ENCODE measurements at regions not wholly inside any gene's neighbourhood (a gene's known extent, or its start where the extent isn't known, plus 50 kb on each side); places are given as distances from the start of the nearest gene placed in this dataset.
A peak's percentile ranks its signal among the peaks of the same experiment; 100 is the strongest.

DNA sequence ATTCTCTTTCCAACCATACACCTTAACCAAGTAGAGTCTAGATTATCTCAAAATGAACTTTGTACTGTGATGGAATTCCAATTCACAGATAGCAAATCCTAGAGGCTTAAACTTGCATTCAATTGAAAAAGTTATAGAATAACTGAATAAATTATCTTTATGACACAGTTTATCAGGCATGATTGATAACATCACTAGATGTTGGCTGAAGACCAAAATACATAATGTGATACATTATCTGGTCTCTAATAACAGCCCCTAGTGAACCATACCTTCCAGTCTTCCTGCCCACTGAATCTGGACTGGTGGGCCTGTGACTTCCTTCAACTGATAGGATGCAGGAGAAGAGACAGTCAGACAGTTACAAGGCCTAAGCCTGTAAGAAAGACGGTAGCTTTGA lies 165.2 kb upstream of the CMC1 start:
- no peak for DNase-seq (ENCODE audit: low spot score in 2 of 2)
- Histone ChIP-seq H3K27ac (no peak overlapping the region), H3K4me1 (no peaks in the 10 kb centered on the region), H3K27me3 (no peaks in the 10 kb centered on the region), H3K36me3 (no peaks in the 10 kb centered on the region), H3K9me3 (no peaks in the 10 kb centered on the region), H3K4me3 (no peak overlapping the region)
- TF ChIP-seq POLR2A (IDR thresholded peaks at IDR 0.05): no peak
- no peak for TF ChIP-seq POLR2AphosphoS5 (IDR thresholded peaks at IDR 0.05)
- TF ChIP-seq, protein P1, sequence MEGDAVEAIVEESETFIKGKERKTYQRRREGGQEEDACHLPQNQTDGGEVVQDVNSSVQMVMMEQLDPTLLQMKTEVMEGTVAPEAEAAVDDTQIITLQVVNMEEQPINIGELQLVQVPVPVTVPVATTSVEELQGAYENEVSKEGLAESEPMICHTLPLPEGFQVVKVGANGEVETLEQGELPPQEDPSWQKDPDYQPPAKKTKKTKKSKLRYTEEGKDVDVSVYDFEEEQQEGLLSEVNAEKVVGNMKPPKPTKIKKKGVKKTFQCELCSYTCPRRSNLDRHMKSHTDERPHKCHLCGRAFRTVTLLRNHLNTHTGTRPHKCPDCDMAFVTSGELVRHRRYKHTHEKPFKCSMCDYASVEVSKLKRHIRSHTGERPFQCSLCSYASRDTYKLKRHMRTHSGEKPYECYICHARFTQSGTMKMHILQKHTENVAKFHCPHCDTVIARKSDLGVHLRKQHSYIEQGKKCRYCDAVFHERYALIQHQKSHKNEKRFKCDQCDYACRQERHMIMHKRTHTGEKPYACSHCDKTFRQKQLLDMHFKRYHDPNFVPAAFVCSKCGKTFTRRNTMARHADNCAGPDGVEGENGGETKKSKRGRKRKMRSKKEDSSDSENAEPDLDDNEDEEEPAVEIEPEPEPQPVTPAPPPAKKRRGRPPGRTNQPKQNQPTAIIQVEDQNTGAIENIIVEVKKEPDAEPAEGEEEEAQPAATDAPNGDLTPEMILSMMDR (IDR thresholded peaks at IDR 0.05): no peak
- intact Hi-C loops (cut with DNase I; ENCODE audit: low total_unique reads): no loop called here

DNA sequence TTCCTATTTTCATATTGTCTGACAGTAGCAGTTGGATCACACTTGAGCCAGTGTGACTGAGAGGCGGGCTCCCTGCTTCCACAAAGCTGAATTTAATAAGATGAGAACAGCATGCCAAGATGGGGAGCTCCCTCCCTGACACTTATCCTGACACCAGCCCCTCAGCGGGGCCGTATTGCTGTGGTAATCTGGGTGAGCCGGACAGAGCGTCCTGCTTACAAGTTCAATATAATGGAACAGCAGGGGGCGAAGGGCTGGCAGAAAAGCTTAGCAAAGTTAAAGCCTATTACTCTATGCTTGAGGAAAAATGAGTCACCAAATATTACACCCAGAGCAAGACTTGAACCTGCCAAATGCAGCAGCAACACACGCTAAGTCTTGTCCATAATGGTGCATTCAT lies 163.8 kb upstream of the CMC1 start:
- Histone ChIP-seq H3K27ac (no peak overlapping the region), H3K36me3 (no peaks in the 10 kb centered on the region), H3K9me3 (no peaks in the 10 kb centered on the region), H3K4me1 (no peaks in the 10 kb centered on the region), H3K4me3 (no peak overlapping the region), H3K27me3 (no peaks in the 10 kb centered on the region)
- DNase-seq (ENCODE audit: low spot score in 2 of 2): no peak
- no peak for TF ChIP-seq POLR2A (IDR thresholded peaks at IDR 0.05)
- TF ChIP-seq, protein P1 (IDR thresholded peaks at IDR 0.05): peak in 1 of 3 donors; percentile 10
- intact Hi-C loops (cut with DNase I; ENCODE audit: low total_unique reads): no loop called here

DNA sequence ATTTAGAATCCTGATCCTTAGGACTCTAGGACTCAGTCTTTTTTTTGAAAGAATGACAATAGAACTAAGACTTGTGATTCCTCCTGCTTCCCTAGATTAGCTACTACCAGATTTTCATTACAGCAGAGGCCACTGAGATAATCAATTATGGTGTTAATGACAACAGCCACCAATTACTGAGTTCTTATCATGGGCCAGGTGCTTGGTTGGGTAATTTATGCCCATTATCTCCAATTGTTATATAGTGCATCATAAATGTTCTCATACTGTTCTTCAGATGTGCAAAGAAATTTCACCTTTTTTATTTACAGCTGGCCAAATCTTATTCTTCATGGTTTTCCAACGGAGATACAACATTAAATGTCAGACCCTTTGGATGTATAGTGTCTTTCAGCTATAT lies 162.9 kb upstream of the CMC1 start:
- H3K9me3 ChIP-seq: no peaks in the 10 kb centered on the region
- H3K27ac ChIP-seq: no peak overlapping the region
- intact Hi-C loops (cut with DNase I; ENCODE audit: low total_unique reads): no loop called here
- no peak for TF ChIP-seq POLR2AphosphoS5 (IDR thresholded peaks at IDR 0.05)
- TF ChIP-seq, protein P1 (IDR thresholded peaks at IDR 0.05): no peak
- TF ChIP-seq POLR2A (IDR thresholded peaks at IDR 0.05): no peak
- no peaks in the 10 kb centered on the region for H3K27me3 ChIP-seq
- H3K36me3 ChIP-seq: no peaks in the 10 kb centered on the region
- H3K4me1 ChIP-seq: no peaks in the 10 kb centered on the region
- no peak overlapping the region for H3K4me3 ChIP-seq
- no peak for DNase-seq (ENCODE audit: low spot score in 2 of 2)

DNA sequence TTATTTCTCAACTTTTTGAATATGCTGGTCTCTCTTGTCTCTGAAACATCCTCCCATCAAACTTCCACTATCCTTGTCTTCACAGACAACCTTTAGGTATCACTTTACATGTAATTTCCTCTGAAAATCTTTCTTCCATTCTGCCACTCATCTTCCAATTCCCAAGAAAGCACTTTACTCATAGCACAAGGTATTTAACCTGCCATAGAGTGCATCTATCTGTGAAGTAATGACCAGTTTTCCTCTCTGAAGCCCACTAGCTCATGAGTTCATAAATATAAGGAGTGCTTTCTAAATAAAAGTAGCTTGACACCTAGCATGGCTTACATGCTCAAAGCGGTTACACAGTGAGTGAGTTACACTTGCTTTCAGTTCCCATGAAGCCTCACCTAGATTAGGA lies 160.7 kb upstream of the CMC1 start:
- TF ChIP-seq, protein P1 (IDR thresholded peaks at IDR 0.05): no peak
- TF ChIP-seq POLR2A (IDR thresholded peaks at IDR 0.05) (no peak), POLR2AphosphoS5 (IDR thresholded peaks at IDR 0.05) (no peak)
- DNase-seq (ENCODE audit: low spot score in 2 of 2): no peak
- intact Hi-C loops (cut with DNase I; ENCODE audit: low total_unique reads): no loop called here
- H3K36me3 ChIP-seq: no peaks in the 10 kb centered on the region
- no peak overlapping the region for H3K27ac ChIP-seq
- no peaks in the 10 kb centered on the region for H3K4me1 ChIP-seq
- no peak overlapping the region for H3K4me3 ChIP-seq
- H3K9me3 ChIP-seq: no peaks in the 10 kb centered on the region
- no peaks in the 10 kb centered on the region for H3K27me3 ChIP-seq

DNA sequence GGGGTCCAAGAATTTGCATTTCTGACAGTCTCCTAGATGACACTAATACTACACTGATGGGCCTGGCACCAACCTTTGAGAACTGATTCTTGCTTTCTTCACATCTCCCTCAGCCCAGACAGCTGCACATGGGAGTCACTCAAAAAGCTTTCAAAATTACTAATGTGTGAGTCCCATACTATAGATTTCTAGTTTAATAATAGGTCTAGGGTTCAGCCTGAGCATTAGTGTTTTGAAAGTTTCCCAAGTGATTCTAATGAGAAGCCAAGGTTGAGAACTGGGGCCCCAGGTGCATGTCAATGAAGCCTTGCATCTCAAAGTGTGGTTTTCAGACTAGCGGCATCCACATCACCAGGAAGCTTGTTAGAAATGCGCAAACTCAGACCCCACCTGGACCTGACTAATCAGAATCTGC lies 159.9 kb upstream of the CMC1 start:
- H3K4me3 ChIP-seq: no peak overlapping the region
- TF ChIP-seq POLR2AphosphoS5 (IDR thresholded peaks at IDR 0.05) (no peak), POLR2A (IDR thresholded peaks at IDR 0.05) (no peak)
- TF ChIP-seq, protein P1 (IDR thresholded peaks at IDR 0.05): no peak
- intact Hi-C loops (cut with DNase I; ENCODE audit: low total_unique reads): no loop called here
- H3K27me3 ChIP-seq: no peaks in the 10 kb centered on the region
- H3K36me3 ChIP-seq: no peaks in the 10 kb centered on the region
- H3K9me3 ChIP-seq: no peaks in the 10 kb centered on the region
- H3K4me1 ChIP-seq: no peaks in the 10 kb centered on the region
- DNase-seq (ENCODE audit: low spot score in 2 of 2): no peak
- H3K27ac ChIP-seq: no peak overlapping the region

All from breast epithelium (tissue), 4 donors.